Stomach (tissue), 8 donors: ENCODE measurements at regions not wholly inside any gene's neighbourhood (a gene's known extent, or its start where the extent isn't known, plus 50 kb on each side); places are given as distances from the start of the nearest gene placed in this dataset.

Source experiments
- DNase-seq, 2 donors: peaks; one replicate each; pipeline versions ENCODE4 v3.0.0 to v3.0.0-alpha.2; 2013 to 2019
- H3K27ac ChIP-seq, 5 donors: fragments of 200-600 bp in 4 of 5; sonication (generic) in 4 of 5; one replicate each; pipeline ENCODE4 v1.5.1; 2013 to 2019; ENCODE audit warnings: mild to moderate bottlenecking in 1 of 5, moderate library complexity in 1 of 5
- H3K27me3 ChIP-seq, 3 donors: fragments of 200-600 bp; sonication (generic); one replicate each; pipeline ENCODE4 v1.5.1; 2017 to 2019; ENCODE audit warnings: mixed run types in 1 of 3
- H3K36me3 ChIP-seq, 4 donors: fragments of 200-600 bp; sonication (generic); 1 replicate in 3 of 4; 2 replicates in 1 of 4; pipeline ENCODE4 v1.5.1; 2016 to 2019
- H3K4me1 ChIP-seq, 4 donors: fragments of 200-600 bp; sonication (generic); one replicate each; pipeline ENCODE4 v1.5.1; 2016 to 2019
- H3K4me3 ChIP-seq, 4 donors: fragments of 200-600 bp; sonication (generic) in 3 of 4; one replicate each; pipeline ENCODE4 v1.5.1; 2016 to 2019; ENCODE audit warnings: mild to moderate bottlenecking in 1 of 4
- H3K9me3 ChIP-seq, 4 donors: fragments of 200-600 bp; sonication (generic); one replicate each; pipeline ENCODE4 v1.5.1; 2016 to 2019
- EP300 ChIP-seq: sonication (generic); formaldehyde crosslinking; IDR thresholded peaks from one replicate; pipeline ENCODE4 v1.6.1; 2017; ENCODE audit warnings: antibody characterized with exemption
- POLR2A ChIP-seq, 4 donors: fragments of 450-650 bp; IDR thresholded peaks; one replicate each; pipeline ENCODE4 v1.6.1; 2016; ENCODE audit warnings: antibody characterized with exemption in 4 of 4, control low read depth in 2 of 4, mild to moderate bottlenecking in 1 of 4, moderate library complexity in 1 of 4
- POLR2AphosphoS5 ChIP-seq, 3 donors: sonication (generic); formaldehyde crosslinking; IDR thresholded peaks; one replicate each; pipeline ENCODE4 v1.6.1; 2016; ENCODE audit warnings: antibody characterized with exemption in 3 of 3
- WGBS, 5 donors: extraction: QIAGEN DNeasy Blood & Tissue Kit in 3 of 5; methylation state at CpG; one replicate each; pipeline versions ENCODE4 v1.1.5 to v1.1.7; 2013 to 2018; 5-methylcytosine and 5-hydroxymethylcytosine counted together
- intact Hi-C: fragments of 100-400 bp; cut with DNase I; formaldehyde crosslinking; loops from one replicate; pipeline ENCODE4 v1.15.1; 2023; ENCODE audit warnings: low total_unique reads
- TF ChIP-seq, protein P1 (sequence below), 7 experiments: fragments of 450-650 bp in 4 of 7; fragments of 200-600 bp in 3 of 7; sonication (generic) in 3 of 7; IDR thresholded peaks; one replicate each; pipeline ENCODE4 v1.5.1; 2016 to 2019; ENCODE audit warnings: antibody characterized with exemption in 7 of 7, control low read depth in 2 of 7, mild to moderate bottlenecking in 1 of 7
- donor health status: healthy with polysubstance abuse.
- donor health status: Bipolar disorder and iron deficiency.
- donor health status: healthy.

DNA sequence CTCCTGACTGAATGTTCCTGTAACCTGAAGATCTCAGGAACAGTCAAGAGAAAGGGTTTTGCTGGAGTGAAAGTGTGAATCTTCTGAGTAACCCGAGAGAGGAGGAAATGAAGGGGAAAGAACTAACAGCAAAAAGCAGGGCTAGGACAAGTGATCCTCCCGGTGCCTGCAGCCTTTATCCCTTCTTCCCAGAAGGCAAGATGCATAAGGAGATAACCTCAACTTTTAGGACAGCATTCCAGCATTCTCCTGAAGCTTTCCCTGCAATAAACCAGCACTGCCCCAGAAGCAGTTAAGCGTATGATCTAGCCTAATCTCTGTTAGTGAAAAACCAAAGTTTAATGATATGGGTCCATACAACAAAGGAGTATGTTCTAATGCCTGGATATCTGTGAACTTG is 298.8 kb downstream of the MEX3B start:
- peaks cover 0 to 14% (median 0%) of the 10 kb centered on the region in 3 donors for H3K27me3 ChIP-seq
- H3K27ac ChIP-seq: no peak overlapping the region
- peaks cover 0 to 7% (median 3%) of the 10 kb centered on the region in 4 donors for H3K4me1 ChIP-seq
- no peak for TF ChIP-seq POLR2AphosphoS5 (IDR thresholded peaks at IDR 0.05)
- TF ChIP-seq EP300: no peak
- TF ChIP-seq, protein P1, sequence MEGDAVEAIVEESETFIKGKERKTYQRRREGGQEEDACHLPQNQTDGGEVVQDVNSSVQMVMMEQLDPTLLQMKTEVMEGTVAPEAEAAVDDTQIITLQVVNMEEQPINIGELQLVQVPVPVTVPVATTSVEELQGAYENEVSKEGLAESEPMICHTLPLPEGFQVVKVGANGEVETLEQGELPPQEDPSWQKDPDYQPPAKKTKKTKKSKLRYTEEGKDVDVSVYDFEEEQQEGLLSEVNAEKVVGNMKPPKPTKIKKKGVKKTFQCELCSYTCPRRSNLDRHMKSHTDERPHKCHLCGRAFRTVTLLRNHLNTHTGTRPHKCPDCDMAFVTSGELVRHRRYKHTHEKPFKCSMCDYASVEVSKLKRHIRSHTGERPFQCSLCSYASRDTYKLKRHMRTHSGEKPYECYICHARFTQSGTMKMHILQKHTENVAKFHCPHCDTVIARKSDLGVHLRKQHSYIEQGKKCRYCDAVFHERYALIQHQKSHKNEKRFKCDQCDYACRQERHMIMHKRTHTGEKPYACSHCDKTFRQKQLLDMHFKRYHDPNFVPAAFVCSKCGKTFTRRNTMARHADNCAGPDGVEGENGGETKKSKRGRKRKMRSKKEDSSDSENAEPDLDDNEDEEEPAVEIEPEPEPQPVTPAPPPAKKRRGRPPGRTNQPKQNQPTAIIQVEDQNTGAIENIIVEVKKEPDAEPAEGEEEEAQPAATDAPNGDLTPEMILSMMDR (IDR thresholded peaks at IDR 0.05): no peak
- TF ChIP-seq POLR2A (IDR thresholded peaks at IDR 0.05): no peak
- H3K9me3 ChIP-seq: no peaks in the 10 kb centered on the region
- H3K36me3 ChIP-seq: no peaks in the 10 kb centered on the region
- no peak for DNase-seq
- WGBS, 5 donors: 62 to 72% (median 69%) methylated on average over 3 of the region's 3 CpGs
- no peak overlapping the region for H3K4me3 ChIP-seq
- intact Hi-C loops: no loop called here

DNA sequence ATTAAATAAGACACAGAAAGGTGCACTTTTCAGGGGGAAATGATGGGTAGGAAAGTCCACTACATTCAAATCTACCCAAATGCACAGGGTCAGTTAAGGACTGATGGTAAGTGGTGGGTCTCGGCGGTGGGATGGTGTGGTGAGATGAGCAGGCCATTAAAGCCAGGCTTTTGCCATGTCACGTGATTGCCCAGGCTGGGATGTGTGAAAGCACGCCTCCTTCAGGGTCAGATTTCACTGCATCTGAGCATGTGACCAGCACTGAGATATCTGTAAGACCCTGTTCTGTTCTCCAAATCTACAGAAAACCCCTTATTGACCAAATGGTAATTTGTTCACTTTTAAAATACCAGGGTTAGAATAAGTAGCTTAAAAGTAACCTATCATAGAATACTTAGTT is 301.5 kb downstream of the MEX3B start:
- intact Hi-C loops: no loop called here
- Histone ChIP-seq H3K27ac (no peak overlapping the region), H3K4me3 (no peak overlapping the region), H3K27me3 (no peaks in the 10 kb centered on the region), H3K36me3 (no peaks in the 10 kb centered on the region), H3K4me1 (no peaks in the 10 kb centered on the region), H3K9me3 (no peaks in the 10 kb centered on the region)
- TF ChIP-seq EP300 (no peak), POLR2A (IDR thresholded peaks at IDR 0.05) (no peak), POLR2AphosphoS5 (IDR thresholded peaks at IDR 0.05) (no peak)
- TF ChIP-seq, protein P1 (IDR thresholded peaks at IDR 0.05): no peak
- no peak for DNase-seq
- WGBS, 5 donors: 81 to 92% (median 85%) methylated on average over 4 of the region's 4 CpGs

DNA sequence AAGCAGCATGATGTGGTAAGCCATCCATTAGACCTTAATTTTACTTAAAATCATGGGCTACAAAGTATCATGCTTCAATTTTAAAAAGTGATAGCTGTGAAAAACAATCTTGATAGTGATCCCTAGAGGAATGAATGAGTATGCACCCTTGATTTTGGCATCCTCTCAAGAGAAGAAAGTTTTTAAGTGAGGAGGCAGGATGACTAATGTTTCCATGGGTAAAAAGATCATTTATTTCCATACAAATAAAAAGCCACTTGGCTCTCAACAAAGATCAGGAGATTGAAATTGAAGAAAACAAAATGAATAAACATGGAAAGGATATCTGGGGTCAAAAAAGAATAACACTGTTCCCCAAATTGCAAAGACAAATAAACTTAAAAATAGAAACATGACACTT is 305.4 kb downstream of the MEX3B start:
- Histone ChIP-seq H3K4me3 (no peak overlapping the region), H3K36me3 (no peaks in the 10 kb centered on the region), H3K4me1 (no peaks in the 10 kb centered on the region), H3K27me3 (no peaks in the 10 kb centered on the region), H3K9me3 (no peaks in the 10 kb centered on the region), H3K27ac (no peak overlapping the region)
- DNase-seq: no peak
- TF ChIP-seq POLR2AphosphoS5 (IDR thresholded peaks at IDR 0.05): no peak
- no peak for TF ChIP-seq POLR2A (IDR thresholded peaks at IDR 0.05)
- no peak for TF ChIP-seq EP300
- TF ChIP-seq, protein P1 (IDR thresholded peaks at IDR 0.05): no peak
- intact Hi-C loops: no loop called here

DNA sequence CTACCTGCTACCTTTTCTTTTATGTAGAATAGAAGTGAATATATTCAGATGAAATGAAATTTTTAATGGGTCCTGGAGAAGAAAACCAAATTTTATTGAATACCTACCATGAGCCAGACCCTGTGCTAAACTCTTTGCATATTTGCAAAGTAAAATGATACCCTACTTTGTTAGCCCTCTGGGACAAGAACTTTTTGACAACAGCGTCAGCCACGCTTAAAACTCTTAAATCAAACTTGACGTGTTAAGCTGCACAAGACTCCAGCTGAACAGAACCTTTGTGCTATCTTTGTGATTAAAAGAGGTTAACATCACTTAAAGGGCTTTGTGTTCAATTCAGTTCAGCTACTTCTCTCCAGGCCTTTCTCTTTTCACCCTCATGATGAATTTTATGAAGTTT is 316.5 kb downstream of the MEX3B start:
- no peak overlapping the region for H3K4me3 ChIP-seq
- H3K4me1 ChIP-seq: peaks cover 0 to 14% (median 4%) of the 10 kb centered on the region in 4 donors
- H3K27me3 ChIP-seq: no peaks in the 10 kb centered on the region
- 50 to 71% (median 60%) methylated on average over 3 of the region's 3 CpGs for WGBS, 5 donors
- DNase-seq: no peak
- H3K27ac ChIP-seq: no peak overlapping the region
- TF ChIP-seq POLR2A (IDR thresholded peaks at IDR 0.05) (no peak), EP300 (no peak), POLR2AphosphoS5 (IDR thresholded peaks at IDR 0.05) (no peak)
- TF ChIP-seq, protein P1 (IDR thresholded peaks at IDR 0.05): no peak
- intact Hi-C loops: no loop called here
- no peaks in the 10 kb centered on the region for H3K9me3 ChIP-seq
- H3K36me3 ChIP-seq: no peaks in the 10 kb centered on the region
